ENCODE measurements at regions not wholly inside any gene's neighbourhood (a gene's known extent, or its start where the extent isn't known, plus 50 kb on each side); places are given as distances from the start of the nearest gene placed in this dataset.

DNA sequence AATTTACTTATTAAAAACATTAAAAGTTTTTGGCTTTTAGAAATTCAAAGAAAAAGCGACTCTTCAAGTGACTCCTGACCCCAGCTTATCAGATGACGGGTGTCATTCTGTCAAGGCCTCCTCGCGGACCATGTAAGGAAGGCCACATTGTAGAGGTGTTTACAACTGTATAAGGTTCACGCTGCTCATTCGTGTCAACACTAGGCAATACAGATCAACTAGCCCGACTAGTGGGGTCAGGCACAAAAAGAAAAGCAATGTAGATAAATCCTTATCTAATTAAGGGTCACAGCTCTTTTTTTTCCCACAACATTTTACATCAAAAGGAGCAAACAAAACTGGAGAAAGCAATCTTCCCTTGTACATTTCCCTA is 207.5 kb upstream of the NR2F2 start (continued):
- TF ChIP-seq, protein P1, sequence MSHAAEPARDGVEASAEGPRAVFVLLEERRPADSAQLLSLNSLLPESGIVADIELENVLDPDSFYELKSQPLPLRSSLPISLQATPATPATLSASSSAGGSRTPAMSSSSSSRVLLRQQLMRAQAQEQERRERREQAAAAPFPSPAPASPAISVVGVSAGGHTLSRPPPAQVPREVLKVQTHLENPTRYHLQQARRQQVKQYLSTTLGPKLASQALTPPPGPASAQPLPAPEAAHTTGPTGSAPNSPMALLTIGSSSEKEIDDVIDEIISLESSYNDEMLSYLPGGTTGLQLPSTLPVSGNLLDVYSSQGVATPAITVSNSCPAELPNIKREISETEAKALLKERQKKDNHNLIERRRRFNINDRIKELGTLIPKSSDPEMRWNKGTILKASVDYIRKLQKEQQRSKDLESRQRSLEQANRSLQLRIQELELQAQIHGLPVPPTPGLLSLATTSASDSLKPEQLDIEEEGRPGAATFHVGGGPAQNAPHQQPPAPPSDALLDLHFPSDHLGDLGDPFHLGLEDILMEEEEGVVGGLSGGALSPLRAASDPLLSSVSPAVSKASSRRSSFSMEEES (CRISPR knock-in tag; IDR thresholded peaks at IDR 0.05), result peak; percentile 62
- TF ChIP-seq, protein P2, sequence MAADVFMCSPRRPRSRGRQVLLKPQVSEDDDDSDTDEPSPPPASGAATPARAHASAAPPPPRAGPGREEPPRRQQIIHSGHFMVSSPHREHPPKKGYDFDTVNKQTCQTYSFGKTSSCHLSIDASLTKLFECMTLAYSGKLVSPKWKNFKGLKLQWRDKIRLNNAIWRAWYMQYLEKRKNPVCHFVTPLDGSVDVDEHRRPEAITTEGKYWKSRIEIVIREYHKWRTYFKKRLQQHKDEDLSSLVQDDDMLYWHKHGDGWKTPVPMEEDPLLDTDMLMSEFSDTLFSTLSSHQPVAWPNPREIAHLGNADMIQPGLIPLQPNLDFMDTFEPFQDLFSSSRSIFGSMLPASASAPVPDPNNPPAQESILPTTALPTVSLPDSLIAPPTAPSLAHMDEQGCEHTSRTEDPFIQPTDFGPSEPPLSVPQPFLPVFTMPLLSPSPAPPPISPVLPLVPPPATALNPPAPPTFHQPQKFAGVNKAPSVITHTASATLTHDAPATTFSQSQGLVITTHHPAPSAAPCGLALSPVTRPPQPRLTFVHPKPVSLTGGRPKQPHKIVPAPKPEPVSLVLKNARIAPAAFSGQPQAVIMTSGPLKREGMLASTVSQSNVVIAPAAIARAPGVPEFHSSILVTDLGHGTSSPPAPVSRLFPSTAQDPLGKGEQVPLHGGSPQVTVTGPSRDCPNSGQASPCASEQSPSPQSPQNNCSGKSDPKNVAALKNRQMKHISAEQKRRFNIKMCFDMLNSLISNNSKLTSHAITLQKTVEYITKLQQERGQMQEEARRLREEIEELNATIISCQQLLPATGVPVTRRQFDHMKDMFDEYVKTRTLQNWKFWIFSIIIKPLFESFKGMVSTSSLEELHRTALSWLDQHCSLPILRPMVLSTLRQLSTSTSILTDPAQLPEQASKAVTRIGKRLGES (CRISPR knock-in tag; IDR thresholded peaks at IDR 0.05; ENCODE audit: borderline replicate concordance), result 0 out of 2 replicates have a peak, but pooled peaks have one; percentile 22
- TF ChIP-seq GZF1 (CRISPR knock-in tag; IDR thresholded peaks at IDR 0.05) (no peak), SMYD3 (CRISPR knock-in tag; IDR thresholded peaks at IDR 0.05) (0 out of 2 replicates have a peak, but pooled peaks have one; percentile 61), HDAC2 (CRISPR knock-in tag; IDR thresholded peaks at IDR 0.05) (peak; percentile 66), CREB1 (IDR thresholded peaks at IDR 0.05) (no peak), CREB1 (CRISPR knock-in tag; IDR thresholded peaks at IDR 0.05) (peak; percentile 52; the same call in 1 of the 2 replicates), RAD51 (IDR thresholded peaks at IDR 0.05; ENCODE audit: borderline replicate concordance) (no peak), RXRB (CRISPR knock-in tag; IDR thresholded peaks at IDR 0.05; ENCODE audit: borderline replicate concordance) (peak; percentile 83), ZNF572 (CRISPR knock-in tag; IDR thresholded peaks at IDR 0.05) (no peak), MEIS2 (CRISPR knock-in tag; IDR thresholded peaks at IDR 0.05) (peak; percentile 93)
- TF ChIP-seq, protein P3, sequence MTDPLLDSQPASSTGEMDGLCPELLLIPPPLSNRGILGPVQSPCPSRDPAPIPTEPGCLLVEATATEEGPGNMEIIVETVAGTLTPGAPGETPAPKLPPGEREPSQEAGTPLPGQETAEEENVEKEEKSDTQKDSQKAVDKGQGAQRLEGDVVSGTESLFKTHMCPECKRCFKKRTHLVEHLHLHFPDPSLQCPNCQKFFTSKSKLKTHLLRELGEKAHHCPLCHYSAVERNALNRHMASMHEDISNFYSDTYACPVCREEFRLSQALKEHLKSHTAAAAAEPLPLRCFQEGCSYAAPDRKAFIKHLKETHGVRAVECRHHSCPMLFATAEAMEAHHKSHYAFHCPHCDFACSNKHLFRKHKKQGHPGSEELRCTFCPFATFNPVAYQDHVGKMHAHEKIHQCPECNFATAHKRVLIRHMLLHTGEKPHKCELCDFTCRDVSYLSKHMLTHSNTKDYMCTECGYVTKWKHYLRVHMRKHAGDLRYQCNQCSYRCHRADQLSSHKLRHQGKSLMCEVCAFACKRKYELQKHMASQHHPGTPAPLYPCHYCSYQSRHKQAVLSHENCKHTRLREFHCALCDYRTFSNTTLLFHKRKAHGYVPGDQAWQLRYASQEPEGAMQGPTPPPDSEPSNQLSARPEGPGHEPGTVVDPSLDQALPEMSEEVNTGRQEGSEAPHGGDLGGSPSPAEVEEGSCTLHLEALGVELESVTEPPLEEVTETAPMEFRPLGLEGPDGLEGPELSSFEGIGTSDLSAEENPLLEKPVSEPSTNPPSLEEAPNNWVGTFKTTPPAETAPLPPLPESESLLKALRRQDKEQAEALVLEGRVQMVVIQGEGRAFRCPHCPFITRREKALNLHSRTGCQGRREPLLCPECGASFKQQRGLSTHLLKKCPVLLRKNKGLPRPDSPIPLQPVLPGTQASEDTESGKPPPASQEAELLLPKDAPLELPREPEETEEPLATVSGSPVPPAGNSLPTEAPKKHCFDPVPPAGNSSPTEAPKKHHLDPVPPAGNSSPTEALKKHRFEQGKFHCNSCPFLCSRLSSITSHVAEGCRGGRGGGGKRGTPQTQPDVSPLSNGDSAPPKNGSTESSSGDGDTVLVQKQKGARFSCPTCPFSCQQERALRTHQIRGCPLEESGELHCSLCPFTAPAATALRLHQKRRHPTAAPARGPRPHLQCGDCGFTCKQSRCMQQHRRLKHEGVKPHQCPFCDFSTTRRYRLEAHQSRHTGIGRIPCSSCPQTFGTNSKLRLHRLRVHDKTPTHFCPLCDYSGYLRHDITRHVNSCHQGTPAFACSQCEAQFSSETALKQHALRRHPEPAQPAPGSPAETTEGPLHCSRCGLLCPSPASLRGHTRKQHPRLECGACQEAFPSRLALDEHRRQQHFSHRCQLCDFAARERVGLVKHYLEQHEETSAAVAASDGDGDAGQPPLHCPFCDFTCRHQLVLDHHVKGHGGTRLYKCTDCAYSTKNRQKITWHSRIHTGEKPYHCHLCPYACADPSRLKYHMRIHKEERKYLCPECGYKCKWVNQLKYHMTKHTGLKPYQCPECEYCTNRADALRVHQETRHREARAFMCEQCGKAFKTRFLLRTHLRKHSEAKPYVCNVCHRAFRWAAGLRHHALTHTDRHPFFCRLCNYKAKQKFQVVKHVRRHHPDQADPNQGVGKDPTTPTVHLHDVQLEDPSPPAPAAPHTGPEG (CRISPR knock-in tag; IDR thresholded peaks at IDR 0.05), result no peak
- TF ChIP-seq, protein P4, sequence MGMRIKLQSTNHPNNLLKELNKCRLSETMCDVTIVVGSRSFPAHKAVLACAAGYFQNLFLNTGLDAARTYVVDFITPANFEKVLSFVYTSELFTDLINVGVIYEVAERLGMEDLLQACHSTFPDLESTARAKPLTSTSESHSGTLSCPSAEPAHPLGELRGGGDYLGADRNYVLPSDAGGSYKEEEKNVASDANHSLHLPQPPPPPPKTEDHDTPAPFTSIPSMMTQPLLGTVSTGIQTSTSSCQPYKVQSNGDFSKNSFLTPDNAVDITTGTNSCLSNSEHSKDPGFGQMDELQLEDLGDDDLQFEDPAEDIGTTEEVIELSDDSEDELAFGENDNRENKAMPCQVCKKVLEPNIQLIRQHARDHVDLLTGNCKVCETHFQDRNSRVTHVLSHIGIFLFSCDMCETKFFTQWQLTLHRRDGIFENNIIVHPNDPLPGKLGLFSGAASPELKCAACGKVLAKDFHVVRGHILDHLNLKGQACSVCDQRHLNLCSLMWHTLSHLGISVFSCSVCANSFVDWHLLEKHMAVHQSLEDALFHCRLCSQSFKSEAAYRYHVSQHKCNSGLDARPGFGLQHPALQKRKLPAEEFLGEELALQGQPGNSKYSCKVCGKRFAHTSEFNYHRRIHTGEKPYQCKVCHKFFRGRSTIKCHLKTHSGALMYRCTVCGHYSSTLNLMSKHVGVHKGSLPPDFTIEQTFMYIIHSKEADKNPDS (CRISPR knock-in tag; IDR thresholded peaks at IDR 0.05), result no peak
- TF ChIP-seq, protein P5, sequence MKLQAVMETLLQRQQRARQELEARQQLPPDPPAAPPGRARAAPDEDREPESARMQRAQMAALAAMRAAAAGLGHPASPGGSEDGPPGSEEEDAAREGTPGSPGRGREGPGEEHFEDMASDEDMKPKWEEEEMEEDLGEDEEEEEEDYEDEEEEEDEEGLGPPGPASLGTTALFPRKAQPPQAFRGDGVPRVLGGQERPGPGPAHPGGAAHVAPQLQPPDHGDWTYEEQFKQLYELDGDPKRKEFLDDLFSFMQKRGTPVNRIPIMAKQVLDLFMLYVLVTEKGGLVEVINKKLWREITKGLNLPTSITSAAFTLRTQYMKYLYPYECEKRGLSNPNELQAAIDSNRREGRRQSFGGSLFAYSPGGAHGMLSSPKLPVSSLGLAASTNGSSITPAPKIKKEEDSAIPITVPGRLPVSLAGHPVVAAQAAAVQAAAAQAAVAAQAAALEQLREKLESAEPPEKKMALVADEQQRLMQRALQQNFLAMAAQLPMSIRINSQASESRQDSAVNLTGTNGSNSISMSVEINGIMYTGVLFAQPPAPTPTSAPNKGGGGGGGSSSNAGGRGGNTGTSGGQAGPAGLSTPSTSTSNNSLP (IDR thresholded peaks at IDR 0.05; ENCODE audit: low read depth, low read length), result 0 out of 2 replicates have a peak, but pooled peaks have one; percentile 7
- TF ChIP-seq, protein P6, sequence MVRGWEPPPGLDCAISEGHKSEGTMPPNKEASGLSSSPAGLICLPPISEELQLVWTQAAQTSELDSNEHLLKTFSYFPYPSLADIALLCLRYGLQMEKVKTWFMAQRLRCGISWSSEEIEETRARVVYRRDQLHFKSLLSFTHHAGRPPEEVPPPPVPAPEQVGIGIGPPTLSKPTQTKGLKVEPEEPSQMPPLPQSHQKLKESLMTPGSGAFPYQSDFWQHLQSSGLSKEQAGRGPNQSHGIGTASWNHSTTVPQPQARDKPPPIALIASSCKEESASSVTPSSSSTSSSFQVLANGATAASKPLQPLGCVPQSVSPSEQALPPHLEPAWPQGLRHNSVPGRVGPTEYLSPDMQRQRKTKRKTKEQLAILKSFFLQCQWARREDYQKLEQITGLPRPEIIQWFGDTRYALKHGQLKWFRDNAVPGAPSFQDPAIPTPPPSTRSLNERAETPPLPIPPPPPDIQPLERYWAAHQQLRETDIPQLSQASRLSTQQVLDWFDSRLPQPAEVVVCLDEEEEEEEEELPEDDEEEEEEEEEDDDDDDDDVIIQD (CRISPR knock-in tag; IDR thresholded peaks at IDR 0.05; ENCODE audit: low read depth), result peak; percentile 65; the same call in 1 of the 2 replicates
